OCI-LY7 (cell line): ENCODE measurements at regions not wholly inside any gene's neighbourhood (a gene's known extent, or its start where the extent isn't known, plus 50 kb on each side); places are given as distances from the start of the nearest gene placed in this dataset.

ENCODE experiments used
- BruUV-seq: library from RNA; stranded (reverse); fragments of 400-500 nt; replicated peaks from 2 replicates; lab custom pipeline; 2021; lab: Mats Ljungman, UMichigan
- CTCF ChIA-PET: fragments of 300-600 bp; sonication (Branson Sonifier 250); formaldehyde crosslinking; loops from one replicate; lab custom pipeline; 2022; ENCODE audit warnings: antibody characterized with exemption; ENCODE audit not compliant: unreplicated experiment; lab: Charles Lee
- POLR2A ChIA-PET: fragments of 300-600 bp; sonication (Branson Sonifier 250); formaldehyde crosslinking; loops from one replicate; lab custom pipeline; 2022; ENCODE audit warnings: antibody characterized with exemption; lab: Charles Lee
- DNase-seq: peaks from one replicate; pipeline ENCODE4 v3.0.0-alpha.2; 2015; ENCODE audit warnings: low spot score
- H2AFZ ChIP-seq: fragments of 200-600 bp; sonication (generic), shearing (Covaris generic); 2 replicates; pipeline ENCODE4 v1.6.1; 2014; ENCODE audit warnings: mild to moderate bottlenecking, antibody characterized with exemption, low read length, moderate library complexity
- H3K27ac ChIP-seq: fragments of 200-600 bp; sonication (generic); 2 replicates; pipeline ENCODE4 v1.5.1; 2014; ENCODE audit warnings: mixed run types, low read depth, mild to moderate bottlenecking, moderate library complexity, low read length, inconsistent platforms; ENCODE audit not compliant: poor library complexity, severe bottlenecking
- H3K36me3 ChIP-seq: fragments of 200-600 bp; sonication (generic); 2 replicates; pipeline ENCODE4 v1.6.1; 2014; ENCODE audit warnings: mild to moderate bottlenecking, antibody characterized with exemption, low read length, moderate library complexity, mixed read lengths; ENCODE audit not compliant: insufficient read depth
- H3K4me1 ChIP-seq: fragments of 200-600 bp; sonication (generic); 2 replicates; pipeline ENCODE4 v1.5.1; 2014; ENCODE audit warnings: mild to moderate bottlenecking, low read length; ENCODE audit not compliant: insufficient read depth, poor library complexity, severe bottlenecking
- H3K4me2 ChIP-seq: fragments of 200-600 bp; sonication (generic); 2 replicates; pipeline ENCODE4 v1.6.1; 2014; ENCODE audit warnings: mild to moderate bottlenecking, low read length
- H3K4me3 ChIP-seq: fragments of 200-600 bp; sonication (generic); 2 replicates; pipeline ENCODE4 v1.5.1; 2014; ENCODE audit warnings: mild to moderate bottlenecking, low read depth, low read length; ENCODE audit not compliant: poor library complexity, severe bottlenecking
- H3K79me2 ChIP-seq: fragments of 200-600 bp; sonication (generic); 2 replicates; pipeline ENCODE4 v1.6.1; 2016; ENCODE audit warnings: low read depth, mild to moderate bottlenecking, low read length, moderate library complexity, mixed read lengths; ENCODE audit not compliant: insufficient read depth
- H3K9me2 ChIP-seq: fragments of 200-600 bp; sonication (generic); 2 replicates; pipeline ENCODE4 v1.6.1; 2016; ENCODE audit warnings: mild to moderate bottlenecking, low read length, mixed read lengths; ENCODE audit not compliant: insufficient read depth
- H3K9me3 ChIP-seq: fragments of 200-600 bp; sonication (generic); 2 replicates; pipeline ENCODE4 v1.6.1; 2014; ENCODE audit warnings: mild to moderate bottlenecking, mixed run types, low read length, mixed read lengths
- H4K20me1 ChIP-seq: fragments of 200-600 bp; sonication (generic); 2 replicates; pipeline ENCODE4 v1.6.1; 2014; ENCODE audit warnings: mild to moderate bottlenecking, antibody characterized with exemption, low read length, moderate library complexity, mixed read lengths; ENCODE audit not compliant: insufficient read depth
- EZH2phosphoT487 ChIP-seq: fragments of 200-600 bp; sonication (generic); IDR thresholded peaks from 2 replicates; pipeline ENCODE4 v1.6.1; 2018; ENCODE audit warnings: low read depth, borderline replicate concordance, mild to moderate bottlenecking, mixed run types, antibody characterized with exemption, low read length, moderate library complexity, mixed read lengths
- intact Hi-C: fragments of 100-400 bp; cut with micrococcal nuclease; formaldehyde crosslinking; loops from one replicate; pipeline ENCODE4 v1.10.0; 2022; ENCODE audit not compliant: unreplicated experiment
- TF ChIP-seq, protein P1 (sequence below): fragments of 200-600 bp; sonication (generic); conservative IDR thresholded peaks from 2 replicates; pipeline ENCODE4 v1.5.1; 2014; ENCODE audit warnings: mild to moderate bottlenecking, antibody characterized with exemption, low read length, moderate library complexity, mixed read lengths

DNA sequence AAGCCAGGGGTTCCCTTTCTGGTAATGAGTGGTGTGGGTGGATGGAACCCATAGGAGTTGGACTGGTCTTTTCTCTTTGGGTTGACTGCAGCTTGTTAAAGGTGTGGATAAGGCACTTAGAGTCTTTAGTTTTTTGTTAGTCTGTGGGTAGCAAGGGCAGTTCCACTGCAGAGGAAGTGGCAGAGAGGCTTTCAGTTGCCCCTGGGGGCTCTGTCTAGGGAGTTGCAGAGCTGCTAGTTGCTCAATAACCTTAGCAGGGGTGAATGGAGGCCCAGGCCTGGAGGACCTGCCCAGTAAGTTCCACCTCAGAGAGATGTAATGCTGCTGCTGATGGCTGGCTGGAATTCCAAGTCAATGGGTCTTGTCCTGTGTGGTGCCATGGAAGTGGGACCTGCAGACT is 282.6 kb upstream of the NDST4 start:
- Histone ChIP-seq H3K4me1 (no peaks in the 10 kb centered on the region), H4K20me1 (no peaks in the 10 kb centered on the region), H3K36me3 (no peaks in the 10 kb centered on the region), H3K4me3 (no peak overlapping the region), H3K9me3 (no peaks in the 10 kb centered on the region), H2AFZ (no peak overlapping the region), H3K9me2 (no peaks in the 10 kb centered on the region), H3K4me2 (no peak overlapping the region), H3K79me2 (no peaks in the 10 kb centered on the region), H3K27ac (no peak overlapping the region)
- CTCF ChIA-PET, result no interaction called here
- POLR2A ChIA-PET, result no interaction called here
- TF ChIP-seq, protein P1, sequence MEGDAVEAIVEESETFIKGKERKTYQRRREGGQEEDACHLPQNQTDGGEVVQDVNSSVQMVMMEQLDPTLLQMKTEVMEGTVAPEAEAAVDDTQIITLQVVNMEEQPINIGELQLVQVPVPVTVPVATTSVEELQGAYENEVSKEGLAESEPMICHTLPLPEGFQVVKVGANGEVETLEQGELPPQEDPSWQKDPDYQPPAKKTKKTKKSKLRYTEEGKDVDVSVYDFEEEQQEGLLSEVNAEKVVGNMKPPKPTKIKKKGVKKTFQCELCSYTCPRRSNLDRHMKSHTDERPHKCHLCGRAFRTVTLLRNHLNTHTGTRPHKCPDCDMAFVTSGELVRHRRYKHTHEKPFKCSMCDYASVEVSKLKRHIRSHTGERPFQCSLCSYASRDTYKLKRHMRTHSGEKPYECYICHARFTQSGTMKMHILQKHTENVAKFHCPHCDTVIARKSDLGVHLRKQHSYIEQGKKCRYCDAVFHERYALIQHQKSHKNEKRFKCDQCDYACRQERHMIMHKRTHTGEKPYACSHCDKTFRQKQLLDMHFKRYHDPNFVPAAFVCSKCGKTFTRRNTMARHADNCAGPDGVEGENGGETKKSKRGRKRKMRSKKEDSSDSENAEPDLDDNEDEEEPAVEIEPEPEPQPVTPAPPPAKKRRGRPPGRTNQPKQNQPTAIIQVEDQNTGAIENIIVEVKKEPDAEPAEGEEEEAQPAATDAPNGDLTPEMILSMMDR, result no peak
- no peak for TF ChIP-seq EZH2phosphoT487
- intact Hi-C loops, result no loop called here
- no peak for DNase-seq
- no TSS peak for BruUV-seq

DNA sequence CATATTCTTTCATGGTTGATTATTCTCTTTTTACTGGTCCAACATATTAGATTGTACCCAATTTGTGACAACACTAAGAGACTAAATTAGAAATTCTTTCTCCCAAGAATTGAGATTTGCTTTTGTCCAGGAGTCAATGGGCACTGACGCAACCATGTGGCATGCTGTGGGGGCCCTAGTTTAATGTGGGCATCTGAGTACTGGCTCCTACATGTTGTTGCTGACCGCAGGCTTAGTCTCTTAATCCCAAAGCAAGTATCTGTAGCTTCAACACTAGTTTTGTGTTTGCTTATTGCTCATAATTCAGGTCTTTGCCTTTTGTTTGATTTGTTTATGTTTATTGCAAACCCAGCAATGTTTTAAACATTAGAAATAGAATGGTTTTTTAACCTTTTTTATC is 263.4 kb upstream of the NDST4 start:
- no TSS peak for BruUV-seq
- POLR2A ChIA-PET, result interaction anchor here (0.8 kb wide), 1 partner anchor 23 kb away, joined by 3 read pairs; no protein-coding TSS in a partner anchor

DNA sequence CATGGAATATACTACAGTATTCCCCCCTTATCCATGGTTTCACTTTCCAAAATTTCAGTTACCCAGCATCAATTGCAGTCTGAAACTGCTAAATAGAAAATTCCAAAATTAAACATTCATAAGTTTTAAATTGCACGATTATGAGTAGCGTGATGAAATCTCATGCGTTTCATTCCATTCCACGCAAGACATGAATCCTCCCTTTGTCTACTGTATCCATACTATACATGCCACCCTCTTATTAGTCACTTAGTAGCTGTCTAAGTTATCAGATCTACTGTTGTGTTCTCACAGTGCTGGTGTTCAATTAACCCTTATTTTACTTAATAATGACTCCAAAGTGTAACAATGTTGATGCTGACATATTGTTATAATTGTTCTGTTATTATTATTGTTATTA is 261.2 kb upstream of the NDST4 start:
- H3K27ac ChIP-seq, result no peak overlapping the region
- ChIA-PET POLR2A (no interaction called here), CTCF (no interaction called here)
- H3K79me2 ChIP-seq, result no peaks in the 10 kb centered on the region
- H3K4me3 ChIP-seq, result no peak overlapping the region
- no peak overlapping the region for H2AFZ ChIP-seq
- DNase-seq, result no peak
- no peaks in the 10 kb centered on the region for H4K20me1 ChIP-seq
- intact Hi-C loops, result no loop called here
- H3K4me2 ChIP-seq, result no peak overlapping the region
- no peaks in the 10 kb centered on the region for H3K9me3 ChIP-seq
- no TSS peak for BruUV-seq
- no peaks in the 10 kb centered on the region for H3K9me2 ChIP-seq
- H3K4me1 ChIP-seq, result no peaks in the 10 kb centered on the region
- no peaks in the 10 kb centered on the region for H3K36me3 ChIP-seq
- TF ChIP-seq EZH2phosphoT487, result no peak
- TF ChIP-seq, protein P1, result no peak

More for the DNA sequence above, 263.4 kb upstream of the NDST4 start:
- H3K4me2 ChIP-seq, result no peak overlapping the region
- no peak overlapping the region for H2AFZ ChIP-seq
- no peaks in the 10 kb centered on the region for H4K20me1 ChIP-seq
- H3K9me3 ChIP-seq, result no peaks in the 10 kb centered on the region
- intact Hi-C loops, result no loop called here
- no peaks in the 10 kb centered on the region for H3K79me2 ChIP-seq
- H3K36me3 ChIP-seq, result no peaks in the 10 kb centered on the region
- no peak for DNase-seq
- no peak overlapping the region for H3K4me3 ChIP-seq
- no peaks in the 10 kb centered on the region for H3K4me1 ChIP-seq
- CTCF ChIA-PET, result no interaction called here
- TF ChIP-seq, protein P1, result no peak
- no peak for TF ChIP-seq EZH2phosphoT487
- no peaks in the 10 kb centered on the region for H3K9me2 ChIP-seq
- H3K27ac ChIP-seq, result no peak overlapping the region
